HG02981 (cell line): ENCODE measurements at regions not wholly inside any gene's neighbourhood (a gene's known extent, or its start where the extent isn't known, plus 50 kb on each side); places are given as distances from the start of the nearest gene placed in this dataset.

ENCODE experiments used
- ATAC-seq: cut with Tn5 transposase; IDR thresholded peaks from one replicate; pipeline ENCODE4 v1.9.1; 2021; ENCODE audit warnings: mild to moderate bottlenecking, moderate library complexity; ENCODE audit not compliant: unreplicated experiment

- ATAC-seq = no peak
Observed at GRCh38 chr1:34693081-34693480, 61.8 kb upstream of the GJB5 start.

- no peak for ATAC-seq
Observed at GRCh38 chr1:34694383-34694782, 60.5 kb upstream of the GJB5 start.

- ATAC-seq = no peak
Observed at GRCh38 chr1:34695580-34695979, 59.3 kb upstream of the GJB5 start.

GRCh38 chr1:34696230-34696629 is 58.6 kb upstream of the GJB5 start:
- no peak for ATAC-seq

GRCh38 chr1:34696981-34697380 is 57.9 kb upstream of the GJB5 start:
- ATAC-seq = no peak

- no peak for ATAC-seq
Observed at GRCh38 chr1:34697818-34698217, 57.0 kb upstream of the GJB5 start.

- no peak for ATAC-seq
Observed at GRCh38 chr1:34701326-34702060, 53.4 kb upstream of the GJB5 start.
